ENCODE measurements at regions not wholly inside any gene's neighbourhood (a gene's known extent, or its start where the extent isn't known, plus 50 kb on each side); places are given as distances from the start of the nearest gene placed in this dataset.

GRCh38 chr4:144336633-144337032, 196.1 kb upstream of the GYPA start:
- TF ChIP-seq CTCF (conservative IDR thresholded peaks at IDR 0.05) = no peak
- no peak for TF ChIP-seq EZH2 (IDR thresholded peaks at IDR 0.05; ENCODE audit: low read depth)
